ENCODE measurements at regions not wholly inside any gene's neighbourhood (a gene's known extent, or its start where the extent isn't known, plus 50 kb on each side); places are given as distances from the start of the nearest gene placed in this dataset.

DNA sequence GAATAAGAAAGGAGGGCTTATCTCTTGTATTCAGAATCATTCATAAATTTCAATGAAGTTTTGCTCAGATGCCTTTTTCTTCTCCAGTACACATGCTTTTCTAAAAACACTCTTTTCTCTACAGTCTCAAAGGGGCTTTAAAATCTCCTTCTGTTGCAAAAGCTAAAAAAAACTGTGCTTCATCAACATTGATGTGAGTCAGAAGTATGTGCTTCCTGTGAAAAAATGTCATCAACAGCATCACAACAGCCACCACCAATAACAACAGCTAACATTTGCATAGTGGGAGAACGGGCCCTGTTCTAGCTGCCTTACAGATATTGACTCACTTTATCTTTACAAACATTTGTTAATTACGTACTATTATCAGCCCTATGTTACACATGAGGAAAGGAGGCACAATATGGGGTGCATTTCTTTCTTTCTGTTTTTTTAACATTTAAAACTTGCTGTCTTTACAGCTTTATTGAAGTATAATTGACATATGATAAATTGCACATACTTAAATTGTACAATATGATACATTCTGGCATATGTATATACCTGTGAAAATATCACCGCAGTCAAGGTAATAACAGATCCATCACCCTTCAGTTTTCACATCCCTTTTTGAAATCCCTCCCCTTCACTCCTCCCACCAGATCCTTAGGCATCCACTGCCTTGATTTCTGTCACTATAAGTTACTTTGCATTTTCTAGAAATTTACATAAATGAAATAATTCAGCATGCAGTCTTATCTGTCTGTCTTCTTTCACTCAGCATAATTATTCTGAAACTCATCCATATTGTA is 1605.4 kb upstream of the LRRTM3 start:
- Histone ChIP-seq H3K9ac (ENCODE audit: low read depth, low read length) (no peak overlapping the region), H3K4me3 (ENCODE audit: low read length) (no peak overlapping the region), H3K9me3 (ENCODE audit: insufficient read depth, low read depth, low read length) (no peaks in the 10 kb centered on the region), H3K27me3 (ENCODE audit: insufficient read depth, low read length) (no peaks in the 10 kb centered on the region), H3K36me3 (ENCODE audit: insufficient read depth, low read depth, low read length) (no peaks in the 10 kb centered on the region), H3K4me1 (ENCODE audit: insufficient read depth, low read length) (peaks cover 6% of the 10 kb centered on the region; the same call in 1 of the 2 replicates), H3K27ac (ENCODE audit: low read length) (no peak overlapping the region)

DNA sequence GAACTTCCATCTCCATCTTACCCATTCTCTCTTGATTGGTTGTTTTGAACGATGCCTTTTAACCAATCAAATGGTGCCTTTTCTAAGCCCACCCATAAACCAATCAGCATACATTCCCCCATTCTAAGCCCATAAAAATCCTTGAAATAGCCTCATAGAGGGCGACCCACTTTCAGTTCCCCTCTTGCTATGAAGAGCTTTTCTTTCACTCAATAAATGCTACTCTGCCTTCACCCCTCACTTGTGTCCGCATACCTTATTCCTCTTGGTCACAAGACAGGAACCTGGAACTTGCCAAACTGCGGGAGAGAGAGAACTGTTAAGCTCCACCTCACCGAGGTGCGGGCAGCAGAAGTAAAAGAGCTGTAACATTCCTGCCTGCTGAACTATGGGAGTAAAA is 1602.0 kb upstream of the LRRTM3 start:
- H3K4me1 ChIP-seq (ENCODE audit: insufficient read depth, low read length) = peaks cover 13% of the 10 kb centered on the region; the same call in 1 of the 2 replicates
- H3K27ac ChIP-seq (ENCODE audit: low read length) = no peak overlapping the region
- H3K36me3 ChIP-seq (ENCODE audit: insufficient read depth, low read depth, low read length) = no peaks in the 10 kb centered on the region
- no peak overlapping the region for H3K9ac ChIP-seq (ENCODE audit: low read depth, low read length)
- H3K27me3 ChIP-seq (ENCODE audit: insufficient read depth, low read length) = no peaks in the 10 kb centered on the region
- H3K9me3 ChIP-seq (ENCODE audit: insufficient read depth, low read depth, low read length) = no peaks in the 10 kb centered on the region
- H3K4me3 ChIP-seq (ENCODE audit: low read length) = no peak overlapping the region

DNA sequence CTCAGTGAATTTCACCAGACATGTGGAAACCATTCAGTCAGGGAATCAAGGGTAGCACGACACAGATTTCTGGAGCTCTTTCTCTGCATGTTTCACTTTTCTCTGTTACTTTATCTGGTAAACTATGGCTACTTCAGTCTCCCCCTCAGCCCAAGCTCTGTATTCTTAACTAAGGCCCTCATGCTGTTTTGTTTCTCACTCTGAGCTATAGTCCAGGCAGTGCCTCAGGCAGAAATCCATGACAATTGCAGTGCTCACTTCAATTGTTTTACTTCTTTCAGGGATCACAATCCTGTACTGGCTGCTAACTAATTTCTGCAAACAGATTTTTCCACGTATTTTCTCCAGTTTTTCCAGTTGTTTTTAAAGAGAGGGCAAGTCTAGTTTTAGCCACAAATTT is 1599.9 kb upstream of the LRRTM3 start:
- H3K4me3 ChIP-seq (ENCODE audit: low read length) = peak overlapping the region; percentile 17; the same call in 1 of the 2 replicates
- no peak overlapping the region for H3K9ac ChIP-seq (ENCODE audit: low read depth, low read length)
- H3K27ac ChIP-seq (ENCODE audit: low read length) = peak overlapping the region; percentile 8
- H3K4me1 ChIP-seq (ENCODE audit: insufficient read depth, low read length) = peaks cover 11% of the 10 kb centered on the region; the same call in 1 of the 2 replicates
- H3K36me3 ChIP-seq (ENCODE audit: insufficient read depth, low read depth, low read length) = no peaks in the 10 kb centered on the region
- H3K27me3 ChIP-seq (ENCODE audit: insufficient read depth, low read length) = no peaks in the 10 kb centered on the region
- no peaks in the 10 kb centered on the region for H3K9me3 ChIP-seq (ENCODE audit: insufficient read depth, low read depth, low read length)

DNA sequence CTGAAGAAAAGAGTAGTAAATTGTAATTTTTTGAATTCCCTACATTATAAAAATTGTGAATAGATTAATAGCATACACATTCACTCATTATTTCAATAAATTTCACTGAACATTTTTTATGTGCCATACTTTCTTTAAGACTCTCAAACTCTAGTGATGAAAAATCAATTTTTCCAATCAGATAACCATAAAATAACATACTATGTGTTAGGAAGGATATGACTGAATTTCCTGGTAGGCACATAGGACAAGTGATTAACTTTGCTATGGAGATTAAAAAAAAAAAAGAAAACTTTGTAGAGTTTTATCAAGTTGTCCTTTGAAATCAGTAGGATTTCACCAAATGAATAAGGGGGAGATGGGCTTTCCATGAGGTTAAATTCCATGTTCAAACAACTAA is 1597.3 kb upstream of the LRRTM3 start:
- Histone ChIP-seq H3K4me3 (ENCODE audit: low read length) (no peak overlapping the region), H3K4me1 (ENCODE audit: insufficient read depth, low read length) (peaks cover 11% of the 10 kb centered on the region; the same call in 1 of the 2 replicates), H3K27me3 (ENCODE audit: insufficient read depth, low read length) (no peaks in the 10 kb centered on the region), H3K27ac (ENCODE audit: low read length) (no peak overlapping the region), H3K9me3 (ENCODE audit: insufficient read depth, low read depth, low read length) (no peaks in the 10 kb centered on the region), H3K36me3 (ENCODE audit: insufficient read depth, low read depth, low read length) (no peaks in the 10 kb centered on the region), H3K9ac (ENCODE audit: low read depth, low read length) (no peak overlapping the region)

DNA sequence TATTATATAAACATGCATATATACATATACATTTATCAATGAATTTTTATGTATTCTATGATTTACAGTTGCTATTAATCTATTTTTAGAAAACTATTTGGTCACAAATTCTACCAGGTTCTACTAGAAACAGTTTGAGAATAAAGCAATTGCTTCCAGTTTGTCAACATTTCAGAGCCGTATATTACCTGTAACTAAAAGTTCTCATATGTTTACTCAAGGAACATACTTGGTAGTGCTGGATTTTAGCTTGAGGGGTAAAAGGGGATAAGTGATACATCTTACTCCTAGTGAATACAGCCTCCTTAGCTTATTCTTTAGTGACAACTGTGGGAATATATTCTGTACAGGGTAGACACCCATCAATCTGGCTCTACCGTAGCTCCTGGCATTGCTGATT is 1590.5 kb upstream of the LRRTM3 start:
- no peak overlapping the region for H3K27ac ChIP-seq (ENCODE audit: low read length)
- H3K36me3 ChIP-seq (ENCODE audit: insufficient read depth, low read depth, low read length) = no peaks in the 10 kb centered on the region
- H3K9me3 ChIP-seq (ENCODE audit: insufficient read depth, low read depth, low read length) = no peaks in the 10 kb centered on the region
- no peaks in the 10 kb centered on the region for H3K27me3 ChIP-seq (ENCODE audit: insufficient read depth, low read length)
- no peak overlapping the region for H3K4me3 ChIP-seq (ENCODE audit: low read length)
- H3K9ac ChIP-seq (ENCODE audit: low read depth, low read length) = no peak overlapping the region
- H3K4me1 ChIP-seq (ENCODE audit: insufficient read depth, low read length) = no peaks in the 10 kb centered on the region

DNA sequence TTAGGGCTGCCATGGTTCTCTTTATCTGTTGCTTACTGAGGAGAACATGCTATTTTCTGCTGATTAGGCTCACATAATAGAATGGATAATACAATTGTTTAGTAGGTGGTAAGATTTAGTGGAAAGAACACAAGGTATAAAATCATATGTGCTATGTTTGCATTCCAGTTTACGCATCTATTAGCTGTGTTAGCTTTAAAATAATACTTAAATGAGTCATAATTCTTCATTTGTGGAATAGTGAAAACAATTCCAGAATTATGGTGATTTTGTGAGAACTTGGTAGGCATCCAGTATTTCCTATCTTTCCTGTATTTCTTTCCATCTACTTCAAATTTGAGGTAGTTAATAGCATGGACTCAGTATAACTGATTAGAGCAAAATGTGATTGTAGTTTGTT is 1585.5 kb upstream of the LRRTM3 start:
- H3K9ac ChIP-seq (ENCODE audit: low read depth, low read length) = no peak overlapping the region

DNA sequence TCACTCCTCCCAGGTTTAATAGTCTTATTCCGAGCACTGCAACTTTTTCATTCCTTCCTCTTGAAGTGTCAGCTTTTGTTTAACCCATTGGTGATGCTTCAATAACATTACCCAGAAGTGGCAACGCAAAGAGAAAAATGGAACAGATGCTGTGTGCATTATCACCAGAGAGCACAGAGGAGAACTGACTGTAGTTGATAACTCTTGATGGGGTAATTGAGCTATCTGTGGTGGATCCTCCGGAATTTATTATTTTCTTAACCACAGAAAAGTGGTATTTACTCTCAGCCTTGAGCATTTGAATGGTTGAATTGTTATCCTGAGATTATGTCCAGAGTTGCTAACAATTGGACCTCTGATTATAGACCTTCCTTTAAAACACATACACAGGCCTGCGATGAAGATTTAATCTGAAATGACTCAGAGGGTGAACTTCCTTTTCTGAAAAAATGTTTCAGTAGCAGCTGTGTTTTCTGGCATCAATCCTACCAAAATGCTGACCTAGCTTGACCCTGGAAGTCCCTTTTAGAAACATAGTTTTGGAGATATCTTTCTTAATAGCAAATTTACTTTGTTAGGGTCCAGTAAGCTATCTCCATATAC is 1584.4 kb upstream of the LRRTM3 start:
- H3K4me3 ChIP-seq (ENCODE audit: low read length) = no peak overlapping the region

More for the DNA sequence above, 1585.5 kb upstream of the LRRTM3 start:
- Histone ChIP-seq H3K36me3 (ENCODE audit: insufficient read depth, low read depth, low read length) (no peaks in the 10 kb centered on the region), H3K4me1 (ENCODE audit: insufficient read depth, low read length) (no peaks in the 10 kb centered on the region), H3K4me3 (ENCODE audit: low read length) (no peak overlapping the region), H3K9me3 (ENCODE audit: insufficient read depth, low read depth, low read length) (no peaks in the 10 kb centered on the region), H3K27ac (ENCODE audit: low read length) (no peak overlapping the region), H3K27me3 (ENCODE audit: insufficient read depth, low read length) (no peaks in the 10 kb centered on the region)

DNA sequence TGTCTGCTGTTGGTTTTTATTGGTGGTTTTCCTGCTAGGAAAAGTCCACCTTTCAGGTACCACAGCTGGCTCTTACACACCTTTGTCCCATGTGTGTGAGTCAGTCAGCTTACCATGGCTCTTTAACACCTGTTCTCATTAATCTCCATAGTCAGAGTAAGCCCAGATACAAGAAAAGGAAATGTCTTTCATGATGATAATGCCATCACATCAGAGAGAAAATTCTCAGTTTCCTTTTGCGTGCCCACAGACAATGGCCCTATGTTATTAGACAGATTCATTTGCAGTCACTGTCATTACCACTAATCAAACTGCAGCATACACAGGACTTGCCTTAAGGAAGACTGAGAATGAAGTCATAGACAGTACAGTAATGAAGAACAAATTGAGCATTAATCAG is 1583.6 kb upstream of the LRRTM3 start:
- H3K27ac ChIP-seq (ENCODE audit: low read length) = no peak overlapping the region
- H3K4me1 ChIP-seq (ENCODE audit: insufficient read depth, low read length) = no peaks in the 10 kb centered on the region
- H3K36me3 ChIP-seq (ENCODE audit: insufficient read depth, low read depth, low read length) = no peaks in the 10 kb centered on the region
- H3K27me3 ChIP-seq (ENCODE audit: insufficient read depth, low read length) = no peaks in the 10 kb centered on the region
- H3K9me3 ChIP-seq (ENCODE audit: insufficient read depth, low read depth, low read length) = no peaks in the 10 kb centered on the region
- H3K4me3 ChIP-seq (ENCODE audit: low read length) = no peak overlapping the region
- no peak overlapping the region for H3K9ac ChIP-seq (ENCODE audit: low read depth, low read length)

More for the DNA sequence above, 1584.4 kb upstream of the LRRTM3 start:
- Histone ChIP-seq H3K36me3 (ENCODE audit: insufficient read depth, low read depth, low read length) (no peaks in the 10 kb centered on the region), H3K4me1 (ENCODE audit: insufficient read depth, low read length) (no peaks in the 10 kb centered on the region), H3K27ac (ENCODE audit: low read length) (no peak overlapping the region), H3K27me3 (ENCODE audit: insufficient read depth, low read length) (no peaks in the 10 kb centered on the region), H3K9ac (ENCODE audit: low read depth, low read length) (no peak overlapping the region), H3K9me3 (ENCODE audit: insufficient read depth, low read depth, low read length) (no peaks in the 10 kb centered on the region)

DNA sequence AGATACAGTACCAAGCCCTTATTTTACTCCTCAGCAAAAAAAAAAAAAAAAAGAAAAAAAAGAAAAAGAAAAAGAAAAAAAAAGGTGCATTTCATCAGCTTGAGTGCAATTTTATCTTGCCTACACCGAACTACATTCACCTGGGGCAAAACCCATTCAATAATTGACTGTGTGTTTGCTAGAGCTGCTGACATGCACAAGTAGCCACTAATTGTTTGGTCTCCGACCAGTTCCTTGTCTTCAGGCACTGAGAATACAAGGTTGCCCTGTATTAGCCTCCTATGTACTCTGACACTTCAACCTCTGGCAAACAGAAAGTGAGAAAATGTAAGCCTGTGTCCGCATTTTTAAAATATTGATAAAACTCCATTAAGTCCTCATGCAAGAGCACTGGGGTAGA is 1579.4 kb upstream of the LRRTM3 start:
- no peak overlapping the region for H3K27ac ChIP-seq (ENCODE audit: low read length)
- no peak overlapping the region for H3K9ac ChIP-seq (ENCODE audit: low read depth, low read length)
- H3K4me1 ChIP-seq (ENCODE audit: insufficient read depth, low read length) = no peaks in the 10 kb centered on the region
- no peaks in the 10 kb centered on the region for H3K27me3 ChIP-seq (ENCODE audit: insufficient read depth, low read length)
- no peak overlapping the region for H3K4me3 ChIP-seq (ENCODE audit: low read length)
- no peaks in the 10 kb centered on the region for H3K36me3 ChIP-seq (ENCODE audit: insufficient read depth, low read depth, low read length)
- H3K9me3 ChIP-seq (ENCODE audit: insufficient read depth, low read depth, low read length) = no peaks in the 10 kb centered on the region

DNA sequence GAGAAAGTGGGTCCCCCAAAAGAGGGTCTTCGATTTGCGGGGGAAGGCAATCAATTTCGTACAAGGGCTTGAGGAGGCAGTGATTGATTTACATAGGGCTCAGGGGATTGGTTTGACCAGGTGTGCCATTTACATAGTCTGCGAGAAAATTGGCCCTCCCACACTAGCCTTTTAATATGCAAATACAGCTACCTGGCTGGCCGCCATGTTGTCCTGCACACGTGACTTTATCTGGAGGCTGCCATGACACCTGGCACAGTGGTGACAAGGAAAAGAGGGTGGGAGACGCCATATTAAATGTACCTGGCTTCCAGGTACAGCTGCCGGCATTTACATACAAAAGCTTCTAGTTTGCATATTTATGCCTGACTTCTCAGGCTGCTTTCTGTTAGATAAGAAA is 1577.2 kb upstream of the LRRTM3 start:
- Histone ChIP-seq H3K9me3 (ENCODE audit: insufficient read depth, low read depth, low read length) (no peaks in the 10 kb centered on the region), H3K9ac (ENCODE audit: low read depth, low read length) (no peak overlapping the region), H3K4me3 (ENCODE audit: low read length) (no peak overlapping the region), H3K36me3 (ENCODE audit: insufficient read depth, low read depth, low read length) (no peaks in the 10 kb centered on the region), H3K27ac (ENCODE audit: low read length) (no peak overlapping the region), H3K27me3 (ENCODE audit: insufficient read depth, low read length) (no peaks in the 10 kb centered on the region), H3K4me1 (ENCODE audit: insufficient read depth, low read length) (no peaks in the 10 kb centered on the region)

DNA sequence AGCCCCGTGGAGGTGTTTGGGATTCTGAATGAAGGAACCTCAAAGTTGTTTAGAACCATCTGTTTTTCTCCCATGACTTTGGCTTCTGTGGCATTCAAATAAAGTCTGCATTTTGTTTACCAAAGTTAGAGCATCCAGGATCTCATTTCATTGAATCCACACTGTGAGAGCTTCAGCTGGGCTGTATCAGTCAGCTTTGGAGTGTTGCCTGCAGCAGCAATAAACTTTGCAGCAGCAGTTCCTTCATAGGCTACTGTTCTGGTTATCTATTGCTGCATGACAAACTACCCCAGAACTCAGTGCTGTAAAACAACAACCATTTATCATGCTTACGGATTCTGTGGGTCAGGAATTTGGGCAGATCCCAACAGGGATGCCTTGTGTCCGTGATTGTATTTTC is 1575.2 kb upstream of the LRRTM3 start:
- Histone ChIP-seq H3K9ac (ENCODE audit: low read depth, low read length) (no peak overlapping the region), H3K4me3 (ENCODE audit: low read length) (no peak overlapping the region), H3K27ac (ENCODE audit: low read length) (no peak overlapping the region), H3K27me3 (ENCODE audit: insufficient read depth, low read length) (no peaks in the 10 kb centered on the region), H3K4me1 (ENCODE audit: insufficient read depth, low read length) (no peaks in the 10 kb centered on the region), H3K36me3 (ENCODE audit: insufficient read depth, low read depth, low read length) (no peaks in the 10 kb centered on the region), H3K9me3 (ENCODE audit: insufficient read depth, low read depth, low read length) (no peaks in the 10 kb centered on the region)

DNA sequence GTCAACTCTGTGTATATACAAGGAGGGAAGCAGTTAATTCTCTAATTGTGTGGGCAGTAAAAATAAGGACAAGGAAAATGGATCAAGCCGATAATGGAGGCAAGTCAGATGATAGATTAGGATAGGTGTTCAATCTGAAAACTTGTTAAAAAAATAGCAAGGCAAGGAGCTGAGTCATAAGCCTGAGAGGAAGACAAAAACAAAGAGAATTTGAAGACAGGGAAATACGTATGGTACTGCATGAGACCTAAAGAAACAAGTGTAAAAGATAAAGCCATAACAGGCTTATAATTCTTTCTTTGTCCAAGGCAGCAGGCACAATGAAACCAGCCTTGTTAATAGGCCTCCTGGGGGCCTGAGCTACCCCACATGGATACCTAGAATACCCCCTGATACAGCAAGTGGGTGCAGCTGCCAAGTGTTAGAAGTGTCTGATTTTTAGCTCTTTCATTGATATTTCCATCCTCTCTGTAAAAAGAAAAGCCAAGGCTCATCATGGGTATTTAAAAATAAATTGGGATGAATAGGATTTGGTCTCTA is 1570.6 kb upstream of the LRRTM3 start:
- H3K27me3 ChIP-seq (ENCODE audit: insufficient read depth, low read length) = no peaks in the 10 kb centered on the region
- H3K27ac ChIP-seq (ENCODE audit: low read length) = no peak overlapping the region
- H3K36me3 ChIP-seq (ENCODE audit: insufficient read depth, low read depth, low read length) = no peaks in the 10 kb centered on the region
- no peak overlapping the region for H3K9ac ChIP-seq (ENCODE audit: low read depth, low read length)
- no peak overlapping the region for H3K4me3 ChIP-seq (ENCODE audit: low read length)
- H3K4me1 ChIP-seq (ENCODE audit: insufficient read depth, low read length) = no peaks in the 10 kb centered on the region
- H3K9me3 ChIP-seq (ENCODE audit: insufficient read depth, low read depth, low read length) = no peaks in the 10 kb centered on the region

Measured in iPS-20b (cell line).